HG02852 (cell line): ENCODE measurements at regions not wholly inside any gene's neighbourhood (a gene's known extent, or its start where the extent isn't known, plus 50 kb on each side); places are given as distances from the start of the nearest gene placed in this dataset.
A peak's percentile ranks its signal among the peaks of the same experiment; 100 is the strongest.
"Not testable (repeated sequence)": the region's sequence is repeated elsewhere in the genome, so short reads cannot be mapped to it uniquely, and the experiment has no call there.

Source experiments
- ATAC-seq: cut with Tn5 transposase; IDR thresholded peaks from one replicate; pipeline ENCODE4 v1.9.1; 2021; ENCODE audit warnings: mild to moderate bottlenecking, moderate library complexity; ENCODE audit not compliant: unreplicated experiment

DNA sequence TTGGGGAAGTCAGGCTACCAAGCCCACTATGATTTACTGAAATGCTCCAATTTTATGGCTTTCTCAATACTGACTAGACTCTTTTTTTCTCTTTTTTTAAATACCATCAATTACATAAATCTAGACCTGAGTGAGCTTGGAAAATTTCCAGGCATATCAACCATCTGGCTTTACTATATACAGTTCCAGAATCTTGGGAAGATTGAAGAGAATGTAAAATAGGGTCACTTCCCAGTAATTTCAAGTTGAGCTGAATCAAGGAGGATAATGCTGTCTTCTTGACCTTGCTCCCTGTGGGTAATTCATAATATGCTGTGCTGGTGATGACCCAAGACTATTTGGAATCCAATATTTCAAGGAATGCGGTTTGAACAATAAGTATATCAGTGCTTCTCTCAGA, 108.1 kb downstream of the MAP3K21 start:
- no peak for ATAC-seq

DNA sequence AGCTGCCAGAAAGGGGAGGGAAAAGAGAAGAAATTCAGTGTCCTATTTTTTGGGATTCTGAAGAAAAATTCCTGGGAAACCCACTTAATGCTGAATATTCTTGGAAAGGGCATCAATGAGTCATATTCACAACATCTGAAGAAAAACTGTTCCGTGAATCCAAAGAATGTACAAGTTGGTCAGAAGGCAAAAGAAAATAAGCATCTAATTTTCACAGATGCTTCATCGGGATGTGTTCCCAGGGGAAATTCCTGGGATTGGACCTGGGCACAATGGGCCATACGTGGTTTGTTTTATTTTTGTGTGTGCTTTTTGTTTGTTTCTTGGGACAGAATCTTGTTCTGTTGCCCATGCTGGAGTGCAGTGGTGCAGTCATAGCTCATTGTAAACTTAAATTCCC, 112.2 kb downstream of the MAP3K21 start:
- no peak for ATAC-seq

- ATAC-seq, result no peak
Observed at GRCh38 chr1:233440951-233441401, 113.5 kb downstream of the MAP3K21 start.

- no peak for ATAC-seq
Observed at GRCh38 chr1:233442026-233442780, 114.7 kb downstream of the MAP3K21 start.

GRCh38 chr1:233443040-233443760, 115.7 kb downstream of the MAP3K21 start:
- no peak for ATAC-seq

DNA sequence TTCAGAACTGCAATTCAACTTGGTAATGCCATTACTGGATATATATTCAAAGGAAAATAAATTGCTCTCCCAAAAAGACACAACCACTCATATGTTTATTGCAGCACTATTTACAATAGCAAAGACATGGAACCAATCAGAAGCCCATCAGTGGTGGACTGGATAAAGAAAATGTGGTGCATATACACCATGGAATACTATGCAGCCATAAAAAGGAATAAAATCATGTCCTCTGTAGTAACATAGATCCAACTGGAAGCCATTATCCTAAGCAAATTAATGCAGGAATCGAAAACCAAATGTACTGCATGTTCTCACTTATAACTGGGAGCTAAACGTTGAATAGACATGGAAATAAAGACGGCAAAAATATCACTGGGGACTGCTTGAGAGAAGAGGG, 117.0 kb downstream of the MAP3K21 start:
- ATAC-seq, result no peak

DNA sequence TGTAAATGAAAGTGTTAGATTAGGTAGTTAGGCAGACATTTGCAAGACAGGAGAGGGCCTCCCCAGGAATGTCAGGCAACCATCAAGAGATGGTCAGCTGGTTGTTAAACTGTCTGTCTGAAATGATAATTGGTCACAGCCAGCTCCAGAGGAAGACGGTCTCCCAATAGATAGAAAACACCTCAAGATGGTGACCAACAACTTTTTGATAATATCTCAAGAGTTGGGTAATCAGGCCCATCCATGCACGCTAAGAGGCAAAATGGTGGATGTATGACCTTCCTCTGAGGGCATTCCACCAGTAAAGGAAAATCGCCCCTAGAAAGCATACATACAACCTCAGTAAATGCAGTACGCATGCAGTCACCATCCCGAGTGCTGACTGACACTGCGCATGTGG, 118.2 kb downstream of the MAP3K21 start:
- ATAC-seq, result no peak

DNA sequence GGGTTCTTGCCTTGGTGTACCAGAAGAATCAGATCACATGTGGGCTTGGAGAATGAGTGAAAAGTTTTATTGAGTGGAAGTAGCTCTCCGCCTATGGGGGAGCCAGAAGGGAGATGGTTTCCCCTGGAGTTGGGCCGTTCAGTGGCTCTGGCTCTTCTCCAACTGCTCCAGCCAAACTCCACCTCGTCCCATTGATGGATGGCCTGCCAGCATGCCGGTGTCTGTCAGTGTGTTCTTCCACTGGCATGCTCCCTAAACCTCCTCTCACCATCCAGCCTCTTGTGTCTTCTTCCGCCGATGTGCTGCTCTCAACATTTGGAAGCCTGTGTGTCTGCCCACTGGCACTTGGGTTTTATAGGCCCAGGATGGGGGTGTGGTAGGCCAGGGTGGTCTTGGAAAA, 119.4 kb downstream of the MAP3K21 start:
- ATAC-seq, result no peak

DNA sequence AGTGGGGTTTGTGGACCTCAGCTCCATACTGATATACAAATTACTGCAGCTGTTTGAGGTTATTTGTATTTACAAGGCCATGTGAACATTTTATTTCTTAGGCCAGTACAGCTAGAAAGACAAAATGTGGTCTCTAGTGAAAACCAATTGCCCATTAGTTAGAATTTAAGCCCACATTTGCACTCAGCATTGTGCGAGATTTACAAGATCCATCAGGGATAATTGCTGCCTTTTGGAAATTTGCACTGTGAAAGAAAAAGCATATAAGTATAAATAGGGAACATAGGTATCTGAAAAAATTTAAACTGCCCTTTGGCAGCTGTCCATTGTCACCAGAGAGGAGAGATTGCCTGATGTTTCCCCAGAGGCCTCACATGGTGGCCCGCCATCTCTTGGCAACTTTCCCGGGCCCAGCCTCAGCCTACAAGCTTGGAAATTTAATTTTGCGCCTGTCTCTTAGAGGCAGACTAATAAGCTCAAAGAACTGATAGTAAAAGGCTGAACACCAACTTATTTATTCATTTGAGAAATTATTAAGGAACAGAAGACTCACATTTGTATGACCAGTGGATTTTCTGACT, 120.7 kb downstream of the MAP3K21 start:
- no peak for ATAC-seq

DNA sequence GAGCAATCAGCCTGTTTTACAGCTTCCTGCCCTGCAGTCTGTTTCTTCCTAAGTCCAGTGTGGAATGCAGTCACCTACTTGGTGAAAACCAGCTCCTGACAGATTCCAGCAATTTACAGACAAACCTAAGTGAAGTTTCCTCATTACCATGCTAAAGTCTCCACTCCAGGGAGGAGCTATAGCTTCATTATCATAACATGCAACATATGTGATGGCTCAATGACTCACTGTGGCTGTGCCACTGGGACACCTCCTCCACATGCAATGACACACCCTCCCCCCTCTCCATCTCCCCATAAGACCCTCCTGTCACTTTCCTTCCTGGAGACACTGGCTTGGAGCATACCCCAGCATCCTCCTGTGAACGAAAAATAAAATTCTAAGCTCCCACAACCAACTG, 125.2 kb downstream of the MAP3K21 start:
- ATAC-seq, result no peak

DNA sequence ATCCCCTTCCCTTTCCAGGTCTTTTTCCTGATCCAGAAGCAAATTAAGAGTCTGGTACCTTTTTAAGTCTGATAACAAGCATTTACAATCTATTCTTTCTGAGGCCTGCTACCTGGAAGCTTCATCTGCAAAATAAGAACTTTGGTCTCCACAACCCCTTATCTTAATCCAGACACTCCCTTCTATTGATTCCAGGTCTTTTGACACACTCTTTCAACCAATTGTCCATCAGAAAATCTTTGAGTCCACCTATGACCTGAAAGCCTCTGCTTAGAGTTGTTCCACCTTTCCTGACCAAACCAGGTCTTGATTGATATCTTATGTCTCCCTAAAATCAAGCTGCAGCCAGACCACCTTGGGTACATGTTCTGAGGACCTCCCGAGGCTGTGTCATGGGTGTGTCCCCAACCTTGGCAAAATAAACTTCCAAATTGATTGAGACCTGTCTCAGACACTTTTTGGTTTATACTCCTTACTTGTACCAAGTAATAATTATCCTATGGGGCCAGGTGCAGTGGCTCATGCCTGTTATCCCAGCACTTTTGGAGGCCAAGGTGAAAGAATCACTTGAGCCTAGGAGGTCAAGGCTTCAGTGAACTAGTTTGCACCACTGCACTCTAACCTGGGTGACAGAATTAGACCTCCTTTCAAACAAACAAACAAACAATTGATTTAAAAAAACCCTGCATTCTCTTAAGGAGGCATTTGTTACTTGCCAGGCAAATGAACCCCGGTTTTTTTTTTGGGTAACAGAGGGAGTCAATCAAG, 126.1 kb downstream of the MAP3K21 start:
- no peak for ATAC-seq

- peak; percentile 64 for ATAC-seq
Observed at GRCh38 chr1:233459470-233459945, 132.0 kb downstream of the MAP3K21 start.

GRCh38 chr1:233459968-233460367, 132.4 kb downstream of the MAP3K21 start:
- ATAC-seq, result no peak

- no peak for ATAC-seq
Observed at GRCh38 chr1:233460692-233461091, 133.2 kb downstream of the MAP3K21 start.

- no peak for ATAC-seq
Observed at GRCh38 chr1:233461847-233462246, 134.3 kb downstream of the MAP3K21 start.

DNA sequence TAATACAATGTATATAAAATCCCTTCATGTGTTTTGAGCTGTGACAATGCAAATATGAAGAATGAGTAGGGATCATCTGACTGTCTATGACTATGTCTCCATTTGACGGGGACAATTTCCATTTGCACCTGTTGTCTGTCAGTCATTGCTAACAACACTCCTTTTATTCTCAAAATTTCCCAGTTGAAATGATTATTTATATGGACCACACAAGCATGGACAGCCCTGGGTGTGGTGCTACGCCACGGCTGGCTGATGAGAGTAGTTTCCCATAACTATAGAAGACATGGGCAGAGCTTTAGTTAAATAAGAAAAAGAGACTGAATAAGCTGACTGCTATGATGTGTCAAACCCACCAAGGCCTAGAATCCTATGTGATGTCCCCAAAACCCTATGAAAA, 135.8 kb downstream of the MAP3K21 start:
- no peak for ATAC-seq

DNA sequence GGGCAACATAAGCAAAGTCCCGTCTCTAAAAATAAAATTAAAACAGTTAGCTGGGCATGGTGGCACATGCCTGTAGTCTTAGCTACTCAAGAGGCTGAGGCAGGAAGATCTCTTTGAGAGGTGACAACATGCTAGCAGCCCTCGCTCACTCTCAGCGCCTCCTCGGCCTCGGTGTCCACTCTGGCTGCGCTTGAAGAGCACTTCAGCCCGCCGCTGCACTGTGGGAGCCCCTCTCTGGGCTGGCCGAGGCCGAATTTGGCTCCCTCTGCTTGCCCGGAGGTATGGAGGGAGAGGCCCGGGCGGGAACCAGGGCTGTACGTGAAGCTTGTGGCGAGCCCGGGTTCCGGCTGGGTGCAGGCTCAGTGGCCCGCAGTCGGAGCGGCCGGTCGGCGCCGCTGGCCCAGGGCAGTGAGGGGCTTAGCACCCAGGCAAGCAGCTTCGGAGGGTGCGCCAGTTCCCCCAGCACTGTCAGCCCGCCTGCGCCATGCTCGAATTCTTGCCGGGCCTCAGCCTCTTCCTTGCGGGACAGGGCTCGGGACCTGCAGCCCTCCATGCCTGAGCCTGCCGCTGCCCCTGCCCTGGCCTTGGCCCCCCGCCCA, 138.3 kb downstream of the MAP3K21 start:
- ATAC-seq, result no peak

- ATAC-seq, result no peak
Observed at GRCh38 chr1:233470741-233471499, 143.0 kb upstream of the KCNK1 start.

DNA sequence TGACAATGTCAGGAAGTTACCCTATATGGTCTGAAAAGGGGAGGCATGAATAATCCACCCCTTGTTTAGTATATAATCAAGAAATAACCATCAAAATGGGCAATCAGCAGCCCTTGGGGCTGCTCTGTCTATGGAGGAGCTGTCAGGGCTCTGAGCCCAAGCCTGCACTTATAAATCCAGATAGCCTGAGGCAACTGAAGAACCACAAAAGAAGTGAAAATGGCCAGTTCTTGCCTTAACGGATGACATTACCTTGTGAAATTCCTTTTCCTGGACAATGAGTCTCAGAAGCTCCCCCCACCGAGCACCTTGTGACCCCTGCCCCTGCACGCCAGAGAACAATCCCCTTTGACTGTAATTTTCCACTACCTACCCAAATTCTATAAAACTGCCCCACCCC, 142.1 kb upstream of the KCNK1 start:
- ATAC-seq, result not testable (repeated sequence)

GRCh38 chr1:233472796-233473195, 141.1 kb upstream of the KCNK1 start:
- ATAC-seq, result not testable (repeated sequence)
